H1 (cell line): ENCODE measurements at regions not wholly inside any gene's neighbourhood (a gene's known extent, or its start where the extent isn't known, plus 50 kb on each side); places are given as distances from the start of the nearest gene placed in this dataset.

ENCODE experiments used
- CTCF ChIA-PET: fragments of 300-600 bp; sonication (Branson Sonifier 250); formaldehyde crosslinking; loops from one replicate; lab custom pipeline; 2021; ENCODE audit not compliant: partially characterized antibody; lab: Charles Lee
- POLR2A ChIA-PET: fragments of 300-600 bp; sonication (Branson Sonifier 250); formaldehyde crosslinking; loops from one replicate; lab custom pipeline; 2021; ENCODE audit warnings: inconsistent platforms; ENCODE audit not compliant: partially characterized antibody; lab: Charles Lee
- DNase-seq, 2 experiments: peaks; one replicate each; pipeline versions ENCODE4 v3.0.0 to v3.0.0-alpha.2; 2010 to 2022; ENCODE audit warnings: low spot score in 2 of 2, low read depth in 1 of 2, mixed read lengths in 1 of 2
- FAIRE-seq: peaks from 2 replicates; lab custom pipeline; 2011; peaks lifted over from hg19 to GRCh38; lab: Jason Lieb, UNC
- H2AFZ ChIP-seq: 2 replicates; pipeline ENCODE4 v1.8.1; 2012; ENCODE audit warnings: low read length, inconsistent platforms
- H2AK5ac ChIP-seq: 2 replicates; pipeline ENCODE4 v1.6.1; 2013; ENCODE audit warnings: low read depth, low read length
- H2BK120ac ChIP-seq: replicated peaks from 2 replicates; pipeline ENCODE3; 2013; ENCODE audit warnings: low read depth, low read length, inconsistent platforms
- H2BK12ac ChIP-seq: 2 replicates; pipeline ENCODE4 v1.6.1; 2013; ENCODE audit warnings: low read depth, low read length
- H2BK15ac ChIP-seq: 2 replicates; pipeline ENCODE4 v1.6.1; 2013; ENCODE audit warnings: low read length
- H2BK20ac ChIP-seq: 2 replicates; pipeline ENCODE4 v1.6.1; 2013; ENCODE audit warnings: low read length
- H2BK5ac ChIP-seq: 2 replicates; pipeline ENCODE4 v1.6.1; 2013; ENCODE audit warnings: low read depth, low read length
- H3K14ac ChIP-seq: 2 replicates; pipeline ENCODE4 v1.6.1; 2013; ENCODE audit warnings: inconsistent platforms; ENCODE audit not compliant: insufficient read length
- H3K18ac ChIP-seq: 2 replicates; pipeline ENCODE4 v1.6.1; 2013; ENCODE audit warnings: low read length; ENCODE audit errors: extremely low read depth
- H3K23ac ChIP-seq: 2 replicates; pipeline ENCODE4 v1.6.1; 2013; ENCODE audit warnings: inconsistent platforms; ENCODE audit not compliant: insufficient read length
- H3K23me2 ChIP-seq: 2 replicates; pipeline ENCODE4 v1.6.1; 2013; ENCODE audit warnings: low read depth, low read length
- H3K27ac ChIP-seq: 2 replicates; pipeline ENCODE4 v1.6.1; 2011; ENCODE audit warnings: low read depth, low read length, inconsistent platforms
- H3K27me3 ChIP-seq, 4 experiments: replicated peaks in 1 of 4; 1 replicate in 1 of 4; 2 replicates in 3 of 4; pipeline versions ENCODE4 v1.6.1 to v1.8.1; 2011 to 2013; ENCODE audit warnings: low read length in 3 of 4, mild to moderate bottlenecking in 3 of 4, inconsistent platforms in 2 of 4, mixed read lengths in 2 of 4, moderate library complexity in 1 of 4; ENCODE audit not compliant: control insufficient read depth in 3 of 4, insufficient read depth in 3 of 4; ENCODE audit errors: extremely low read depth in 1 of 4
- H3K36me3 ChIP-seq, 4 experiments: 2 replicates each; pipeline versions ENCODE4 v1.6.1 to v1.8.1; 2011 to 2013; ENCODE audit warnings: mild to moderate bottlenecking in 4 of 4, low read length in 3 of 4, moderate library complexity in 2 of 4, control low read depth in 1 of 4, inconsistent platforms in 1 of 4; ENCODE audit not compliant: insufficient read depth in 4 of 4, control insufficient read depth in 2 of 4
- H3K4ac ChIP-seq: replicated peaks from 2 replicates; pipeline ENCODE3; 2013; ENCODE audit warnings: low read length, low read depth, mixed read lengths, inconsistent platforms; ENCODE audit not compliant: insufficient read length
- H3K4me1 ChIP-seq, 4 experiments: replicated peaks in 1 of 4; 1 replicate in 1 of 4; 2 replicates in 3 of 4; pipeline versions ENCODE4 v1.6.1 to v1.8.1; 2011 to 2013; ENCODE audit warnings: low read length in 3 of 4, inconsistent platforms in 2 of 4, mixed read lengths in 1 of 4; ENCODE audit not compliant: insufficient read depth in 4 of 4, control insufficient read depth in 3 of 4
- H3K4me2 ChIP-seq, 2 experiments: 2 replicates each; pipeline versions ENCODE4 v1.6.1 to v1.8.1; 2011 to 2013; ENCODE audit warnings: low read depth in 2 of 2, low read length in 2 of 2, control low read depth in 1 of 2, inconsistent platforms in 1 of 2, mild to moderate bottlenecking in 1 of 2; ENCODE audit not compliant: insufficient read depth in 1 of 2
- H3K4me3 ChIP-seq, 4 experiments: fragments of 200-600, 300-600 bp in 1 of 4; sonication (generic), shearing (Covaris generic), sonication (Bioruptor Twin) in 1 of 4; 2 replicates each; pipeline versions ENCODE4 v1.5.1 to v1.8.1; 2011 to 2016; ENCODE audit warnings: low read length in 4 of 4, low read depth in 3 of 4, control low read depth in 2 of 4, inconsistent platforms in 2 of 4, mild to moderate bottlenecking in 2 of 4, mixed read lengths in 1 of 4, moderate library complexity in 1 of 4; ENCODE audit not compliant: insufficient read depth in 2 of 4; ENCODE audit errors: extremely low read depth in 1 of 4
- H3K56ac ChIP-seq: replicated peaks from 2 replicates; pipeline ENCODE3; 2013; ENCODE audit warnings: low read depth, mild to moderate bottlenecking, mixed read lengths, low read length, inconsistent platforms; ENCODE audit not compliant: insufficient read length
- H3K79me1 ChIP-seq: 2 replicates; pipeline ENCODE4 v1.6.1; 2013; ENCODE audit warnings: low read depth, low read length, control low read depth
- H3K79me2 ChIP-seq, 2 experiments: 2 replicates each; pipeline versions ENCODE4 v1.6.1 to v1.8.1; 2012 to 2013; ENCODE audit warnings: low read length in 2 of 2, mild to moderate bottlenecking in 2 of 2, inconsistent platforms in 1 of 2; ENCODE audit not compliant: insufficient read depth in 2 of 2, control insufficient read depth in 1 of 2
- H3K9ac ChIP-seq, 4 experiments: replicated peaks in 1 of 4; 1 replicate in 1 of 4; 2 replicates in 3 of 4; pipeline versions ENCODE4 v1.6.1 to v1.8.1; 2011 to 2013; ENCODE audit warnings: low read depth in 3 of 4, low read length in 3 of 4, control low read depth in 2 of 4, mild to moderate bottlenecking in 2 of 4, moderate library complexity in 2 of 4, inconsistent platforms in 1 of 4; ENCODE audit errors: extremely low read depth in 1 of 4
- H3K9me3 ChIP-seq, 2 experiments: 2 replicates each; pipeline versions ENCODE4 v1.6.1 to v1.8.1; 2012 to 2013; ENCODE audit warnings: mild to moderate bottlenecking in 2 of 2, moderate library complexity in 2 of 2, control low read depth in 1 of 2, inconsistent platforms in 1 of 2, low read depth in 1 of 2, low read length in 1 of 2, mixed read lengths in 1 of 2; ENCODE audit not compliant: insufficient read depth in 2 of 2
- H4K20me1 ChIP-seq, 2 experiments: replicated peaks in 1 of 2; 2 replicates each; pipeline versions ENCODE3 to v1.8.1; 2011 to 2013; ENCODE audit warnings: inconsistent platforms in 2 of 2, low read length in 2 of 2, mild to moderate bottlenecking in 1 of 2; ENCODE audit not compliant: insufficient read depth in 2 of 2, control insufficient read depth in 1 of 2
- H4K5ac ChIP-seq: 2 replicates; pipeline ENCODE4 v1.6.1; 2013; ENCODE audit warnings: low read length, low read depth, mixed read lengths, inconsistent platforms; ENCODE audit not compliant: insufficient read length
- H4K8ac ChIP-seq: 2 replicates; pipeline ENCODE4 v1.8.0; 2013; ENCODE audit warnings: mild to moderate bottlenecking, moderate library complexity, low read length, inconsistent platforms; ENCODE audit not compliant: insufficient read depth; ENCODE audit errors: extremely low read depth
- H4K91ac ChIP-seq: replicated peaks from 2 replicates; pipeline ENCODE3; 2013; ENCODE audit warnings: low read length, mixed read lengths, inconsistent platforms; ENCODE audit not compliant: insufficient read length
- CTBP2 ChIP-seq: IDR thresholded peaks from 2 replicates; pipeline ENCODE4 v1.7.0; 2011; ENCODE audit warnings: borderline replicate concordance, mild to moderate bottlenecking, moderate library complexity, mixed read lengths, low read length; ENCODE audit not compliant: insufficient read depth, insufficient read length
- EZH2 ChIP-seq: fragments of 200-600 bp; sonication (generic); IDR thresholded peaks from 2 replicates; pipeline ENCODE4 v1.7.1; 2012; ENCODE audit warnings: low read depth, mild to moderate bottlenecking, moderate library complexity, low read length, inconsistent platforms; ENCODE audit not compliant: severe bottlenecking
- FOSL1 ChIP-seq: IDR thresholded peaks from 2 replicates; pipeline ENCODE4 v1.6.1; 2011; ENCODE audit warnings: mild to moderate bottlenecking, low read depth, low read length, moderate library complexity; ENCODE audit not compliant: insufficient read depth
- RXRA ChIP-seq: IDR thresholded peaks from 2 replicates; pipeline ENCODE4 v1.6.1; 2011; ENCODE audit warnings: low read depth, mild to moderate bottlenecking, low read length, moderate library complexity; ENCODE audit not compliant: insufficient read depth
- TAF7 ChIP-seq: optimal IDR thresholded peaks from 2 replicates; pipeline ENCODE3; 2011; ENCODE audit warnings: low read depth, mild to moderate bottlenecking, inconsistent platforms, low read length, moderate library complexity, borderline replicate concordance
- WGBS, 2 experiments: shearing (Covaris generic) in 1 of 2; methylation state at CpG; one replicate each; pipeline versions ENCODE4 v1.1.6 to v1.1.7; 2013 to 2015; ENCODE audit warnings: low lambda C conversion rate in 2 of 2, mixed read lengths in 2 of 2, inconsistent platforms in 1 of 2, low coverage in 1 of 2, missing lambda C conversion rate in 1 of 2; ENCODE audit not compliant: insufficient replicate concordance in 2 of 2, insufficient coverage in 1 of 2, insufficient read length in 1 of 2; ENCODE audit errors: extremely low coverage in 1 of 2, missing lambda C conversion rate in 1 of 2; 5-methylcytosine and 5-hydroxymethylcytosine counted together

- H4K20me1 ChIP-seq: no peaks in the 10 kb centered on the region
- H3K4me1 ChIP-seq: no peaks in the 10 kb centered on the region
- ChIA-PET POLR2A (no interaction called here), CTCF (interaction anchor here (0.6 to 3.0 kb wide), 4 partner anchors 40 to 114 kb away, joined by 3 to 15 read pairs (median 5); no protein-coding TSS in a partner anchor)
- no peaks in the 10 kb centered on the region for H3K27me3 ChIP-seq
- no peak overlapping the region for H3K27ac ChIP-seq
- no peak overlapping the region for H2BK12ac ChIP-seq
- 88% methylated on average over 1 of the region's 1 CpG; no CpG with 5 or more reads in 1 of the 2 experiments for WGBS, 2 experiments
- H3K79me1 ChIP-seq: no peaks in the 10 kb centered on the region
- no peak overlapping the region for H3K9ac ChIP-seq
- no peak overlapping the region for H3K4me3 ChIP-seq
- FAIRE-seq: no peak
- H3K4ac ChIP-seq: no peak overlapping the region
- H3K56ac ChIP-seq: no peak overlapping the region
- no peak overlapping the region for H3K4me2 ChIP-seq
- no peak overlapping the region for H2BK120ac ChIP-seq
- H4K91ac ChIP-seq: no peak overlapping the region
- no peak overlapping the region for H2BK5ac ChIP-seq
- no peaks in the 10 kb centered on the region for H3K36me3 ChIP-seq
- DNase-seq: no peak
- no peaks in the 10 kb centered on the region for H3K9me3 ChIP-seq
- H3K18ac ChIP-seq: no peak overlapping the region
- no peak overlapping the region for H2BK15ac ChIP-seq
- H3K14ac ChIP-seq: no peak overlapping the region
- H2AK5ac ChIP-seq: no peak overlapping the region
- no peak overlapping the region for H2AFZ ChIP-seq
- no peak overlapping the region for H2BK20ac ChIP-seq
- no peak for TF ChIP-seq TAF7
- no peak for TF ChIP-seq EZH2
- no peak for TF ChIP-seq CTBP2
- TF ChIP-seq FOSL1: no peak
- no peak for TF ChIP-seq RXRA
- no peak overlapping the region for H3K23ac ChIP-seq
- no peak overlapping the region for H4K8ac ChIP-seq
- H3K23me2 ChIP-seq: no peaks in the 10 kb centered on the region
- no peaks in the 10 kb centered on the region for H3K79me2 ChIP-seq
- H4K5ac ChIP-seq: no peak overlapping the region
Measured at GRCh38 chr3:147122350-147122749, 284.0 kb downstream of the ZIC4 start.
